DND-41 (cell line): ENCODE measurements at regions not wholly inside any gene's neighbourhood (a gene's known extent, or its start where the extent isn't known, plus 50 kb on each side); places are given as distances from the start of the nearest gene placed in this dataset.

ENCODE experiments used
- ATAC-seq: fragments of 200-7000 bp; cut with Tn5 transposase; 3 replicates; pipeline ENCODE4 v1.9.1; 2021; ENCODE audit warnings: low read depth; ENCODE audit not compliant: insufficient read depth
- DNase-seq: peaks from one replicate; pipeline ENCODE4 v3.0.0-alpha.2; 2020
- H2AFZ ChIP-seq: 2 replicates; pipeline ENCODE4 v1.6.0; 2012; ENCODE audit warnings: low read depth, low read length
- H3K27ac ChIP-seq: 2 replicates; pipeline ENCODE4 v1.5.1; 2012; ENCODE audit warnings: low read length, inconsistent platforms
- H3K27me3 ChIP-seq: fragments of 200-600 bp; sonication (generic); 2 replicates; pipeline ENCODE4 v1.6.0; 2012; ENCODE audit warnings: low read length, mild to moderate bottlenecking, inconsistent platforms; ENCODE audit not compliant: insufficient read depth, poor library complexity
- H3K36me3 ChIP-seq: 2 replicates; pipeline ENCODE4 v1.5.1; 2012; ENCODE audit warnings: low read length, inconsistent platforms; ENCODE audit not compliant: insufficient read depth
- H3K4me1 ChIP-seq: 2 replicates; pipeline ENCODE4 v1.5.1; 2012; ENCODE audit warnings: mild to moderate bottlenecking, low read length; ENCODE audit not compliant: insufficient read depth
- H3K4me2 ChIP-seq: 2 replicates; pipeline ENCODE4 v1.6.0; 2012; ENCODE audit warnings: mild to moderate bottlenecking, moderate library complexity, low read length, inconsistent platforms; ENCODE audit not compliant: insufficient read depth
- H3K4me3 ChIP-seq, 2 experiments: fragments of 200-600 bp in 1 of 2; shearing (Covaris generic) in 1 of 2; 2 replicates each; pipeline ENCODE4 v1.5.1; 2012 to 2016; ENCODE audit warnings: inconsistent platforms in 2 of 2, low read length in 2 of 2, mild to moderate bottlenecking in 2 of 2, low read depth in 1 of 2, moderate library complexity in 1 of 2
- H3K79me2 ChIP-seq: 2 replicates; pipeline ENCODE4 v1.6.0; 2012; ENCODE audit warnings: low read length, inconsistent platforms; ENCODE audit not compliant: insufficient read depth
- H3K9ac ChIP-seq: 2 replicates; pipeline ENCODE4 v1.6.0; 2012; ENCODE audit warnings: low read depth, mild to moderate bottlenecking, inconsistent platforms, low read length, moderate library complexity
- H3K9me3 ChIP-seq: 2 replicates; pipeline ENCODE4 v1.5.1; 2012; ENCODE audit warnings: low read length, moderate library complexity, mild to moderate bottlenecking, inconsistent platforms; ENCODE audit not compliant: insufficient read depth, severe bottlenecking
- H4K20me1 ChIP-seq: 2 replicates; pipeline ENCODE4 v1.6.0; 2012; ENCODE audit warnings: low read length; ENCODE audit not compliant: insufficient read depth
- EZH2 ChIP-seq: IDR thresholded peaks from 3 replicates; pipeline ENCODE4 v1.6.1; 2012; ENCODE audit warnings: borderline replicate concordance, low read depth, mild to moderate bottlenecking, moderate library complexity, low read length, inconsistent platforms; ENCODE audit not compliant: severe bottlenecking
- TF ChIP-seq, protein P1 (sequence below): IDR thresholded peaks from 2 replicates; pipeline ENCODE4 v1.5.1; 2012; ENCODE audit warnings: borderline replicate concordance, low read length, moderate library complexity, mild to moderate bottlenecking; ENCODE audit not compliant: poor library complexity, severe bottlenecking; ENCODE audit errors: extremely low read depth

DNA sequence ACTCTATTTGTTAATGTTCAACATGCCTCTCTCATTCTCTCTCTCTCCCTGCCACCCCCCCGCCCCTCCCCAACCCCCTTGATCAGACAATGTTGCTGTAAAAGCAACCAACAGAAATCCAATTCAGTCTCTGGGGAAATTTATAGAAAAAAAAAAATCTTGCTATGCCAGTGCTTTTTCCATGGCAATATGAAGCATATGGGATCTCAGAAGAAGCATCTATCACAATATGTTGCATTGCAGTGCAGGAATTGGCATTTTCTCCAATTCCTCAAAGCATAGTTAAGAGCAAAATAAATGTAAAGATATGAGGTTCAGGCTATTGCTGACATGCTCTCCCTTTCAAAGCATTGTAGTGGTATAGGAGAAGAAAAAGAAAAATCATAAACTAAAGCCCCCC is 90.9 kb upstream of the LDB2 start:
- H2AFZ ChIP-seq: no peak overlapping the region
- H3K9ac ChIP-seq: no peak overlapping the region
- no peak overlapping the region for H3K4me2 ChIP-seq
- no peak overlapping the region for H3K4me3 ChIP-seq
- DNase-seq (no peak), ATAC-seq (no peak)
- no peaks in the 10 kb centered on the region for H3K27me3 ChIP-seq
- no peak overlapping the region for H3K27ac ChIP-seq
- H3K36me3 ChIP-seq: no peaks in the 10 kb centered on the region
- H3K79me2 ChIP-seq: no peaks in the 10 kb centered on the region
- no peaks in the 10 kb centered on the region for H4K20me1 ChIP-seq
- no peaks in the 10 kb centered on the region for H3K9me3 ChIP-seq
- TF ChIP-seq, protein P1, sequence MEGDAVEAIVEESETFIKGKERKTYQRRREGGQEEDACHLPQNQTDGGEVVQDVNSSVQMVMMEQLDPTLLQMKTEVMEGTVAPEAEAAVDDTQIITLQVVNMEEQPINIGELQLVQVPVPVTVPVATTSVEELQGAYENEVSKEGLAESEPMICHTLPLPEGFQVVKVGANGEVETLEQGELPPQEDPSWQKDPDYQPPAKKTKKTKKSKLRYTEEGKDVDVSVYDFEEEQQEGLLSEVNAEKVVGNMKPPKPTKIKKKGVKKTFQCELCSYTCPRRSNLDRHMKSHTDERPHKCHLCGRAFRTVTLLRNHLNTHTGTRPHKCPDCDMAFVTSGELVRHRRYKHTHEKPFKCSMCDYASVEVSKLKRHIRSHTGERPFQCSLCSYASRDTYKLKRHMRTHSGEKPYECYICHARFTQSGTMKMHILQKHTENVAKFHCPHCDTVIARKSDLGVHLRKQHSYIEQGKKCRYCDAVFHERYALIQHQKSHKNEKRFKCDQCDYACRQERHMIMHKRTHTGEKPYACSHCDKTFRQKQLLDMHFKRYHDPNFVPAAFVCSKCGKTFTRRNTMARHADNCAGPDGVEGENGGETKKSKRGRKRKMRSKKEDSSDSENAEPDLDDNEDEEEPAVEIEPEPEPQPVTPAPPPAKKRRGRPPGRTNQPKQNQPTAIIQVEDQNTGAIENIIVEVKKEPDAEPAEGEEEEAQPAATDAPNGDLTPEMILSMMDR: no peak
- no peak for TF ChIP-seq EZH2
- no peaks in the 10 kb centered on the region for H3K4me1 ChIP-seq

DNA sequence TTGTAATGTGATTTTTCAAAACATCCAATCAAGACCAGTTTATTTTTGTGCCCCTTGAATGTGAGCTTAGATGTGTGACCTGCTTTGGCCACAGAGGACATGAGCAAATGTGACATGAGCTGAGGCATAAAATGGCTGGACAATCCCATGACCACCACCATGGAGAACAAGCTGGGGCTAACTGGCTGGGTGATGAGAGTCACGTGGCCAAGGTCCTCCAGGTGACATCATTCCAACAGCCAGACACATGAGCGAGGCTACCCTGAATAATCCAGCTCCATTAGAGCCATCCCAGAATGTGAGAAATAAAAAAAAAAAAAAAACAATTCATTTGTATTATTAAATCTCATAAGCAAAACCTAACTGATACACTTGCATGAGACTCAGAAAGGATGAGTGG is 90.4 kb upstream of the LDB2 start:
- Histone ChIP-seq H3K36me3 (no peaks in the 10 kb centered on the region), H4K20me1 (no peaks in the 10 kb centered on the region), H3K9ac (no peak overlapping the region), H3K79me2 (no peaks in the 10 kb centered on the region), H2AFZ (no peak overlapping the region), H3K4me2 (no peak overlapping the region), H3K4me3 (no peak overlapping the region), H3K9me3 (no peaks in the 10 kb centered on the region), H3K27me3 (no peaks in the 10 kb centered on the region), H3K27ac (no peak overlapping the region), H3K4me1 (no peaks in the 10 kb centered on the region)
- ATAC-seq (no peak), DNase-seq (no peak)
- TF ChIP-seq, protein P1: no peak
- TF ChIP-seq EZH2: no peak

DNA sequence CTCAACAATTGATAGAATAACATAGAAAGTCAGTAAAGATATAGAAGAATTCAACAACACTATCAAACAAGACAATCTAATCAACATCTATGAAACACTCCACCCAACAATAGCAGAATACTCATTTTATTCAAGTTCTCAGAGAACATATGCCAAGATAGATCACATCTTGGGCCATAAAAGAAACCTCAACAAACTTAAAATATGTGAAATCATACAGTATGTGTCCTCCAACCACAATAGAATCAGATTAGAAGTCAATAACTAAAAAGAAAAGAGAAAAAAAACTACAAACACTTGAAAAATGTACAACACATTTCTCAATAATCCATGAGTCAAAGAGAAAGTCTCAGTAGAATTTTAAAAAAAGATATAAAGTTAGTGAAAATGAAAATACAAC is 78.6 kb upstream of the LDB2 start:
- Histone ChIP-seq H2AFZ (no peak overlapping the region), H3K9ac (no peak overlapping the region), H3K27me3 (no peaks in the 10 kb centered on the region), H3K9me3 (no peaks in the 10 kb centered on the region), H3K4me1 (no peaks in the 10 kb centered on the region), H4K20me1 (no peaks in the 10 kb centered on the region), H3K27ac (no peak overlapping the region), H3K79me2 (no peaks in the 10 kb centered on the region), H3K4me2 (no peak overlapping the region), H3K36me3 (no peaks in the 10 kb centered on the region), H3K4me3 (no peak overlapping the region)
- TF ChIP-seq, protein P1: no peak
- no peak for TF ChIP-seq EZH2
- DNase-seq (no peak), ATAC-seq (no peak)

DNA sequence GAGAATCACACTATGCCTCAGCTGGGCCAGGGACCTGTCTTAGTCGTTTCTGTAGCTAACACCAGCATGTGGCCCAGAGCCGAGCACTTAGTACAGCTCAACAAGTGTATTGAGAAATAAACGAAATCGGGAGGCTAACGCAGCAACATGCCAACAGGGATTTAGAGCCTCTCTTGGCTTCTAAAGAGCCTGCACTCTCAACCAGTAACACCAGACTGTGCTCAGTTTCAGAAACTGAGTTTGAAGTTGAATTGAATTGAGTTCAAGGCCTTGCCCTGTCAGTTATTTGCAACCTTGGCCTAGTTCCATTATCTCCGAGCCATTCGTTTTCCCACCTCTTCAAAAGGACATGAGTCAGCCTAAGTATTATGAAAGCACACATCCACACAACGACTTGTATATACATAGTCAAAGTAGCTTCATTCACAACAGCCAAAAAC is 71.3 kb upstream of the LDB2 start:
- no peak overlapping the region for H3K4me2 ChIP-seq
- H2AFZ ChIP-seq: no peak overlapping the region; the same call in 1 of the 2 replicates
- no peaks in the 10 kb centered on the region for H3K27me3 ChIP-seq
- no peaks in the 10 kb centered on the region for H3K4me1 ChIP-seq
- H3K27ac ChIP-seq: no peak overlapping the region
- no peaks in the 10 kb centered on the region for H3K36me3 ChIP-seq
- no peak for DNase-seq
- ATAC-seq: no peak
- no peaks in the 10 kb centered on the region for H3K79me2 ChIP-seq
- H4K20me1 ChIP-seq: no peaks in the 10 kb centered on the region
- H3K9ac ChIP-seq: no peak overlapping the region
- H3K9me3 ChIP-seq: no peaks in the 10 kb centered on the region
- TF ChIP-seq, protein P1: no peak
- no peak for TF ChIP-seq EZH2
- H3K4me3 ChIP-seq: no peak overlapping the region
